ENCODE measurements at regions not wholly inside any gene's neighbourhood (a gene's known extent, or its start where the extent isn't known, plus 50 kb on each side); places are given as distances from the start of the nearest gene placed in this dataset.

GRCh38 chrX:144918936-144919335, 328.4 kb upstream of the SPANXN1 start:
- DNase-seq (ENCODE audit: low read depth, low spot score), result no peak
- Mint-ChIP-seq H3K4me3 (no peak overlapping the region), H3K27me3 (ENCODE audit: low read depth) (no peaks in the 10 kb centered on the region), H3K36me3 (ENCODE audit: low read depth) (no peaks in the 10 kb centered on the region), H3K27ac (ENCODE audit: unreplicated experiment) (no peak overlapping the region), H3K9me3 (peaks cover 17% of the 10 kb centered on the region), H3K4me1 (no peaks in the 10 kb centered on the region)
- TF ChIP-seq, protein P1, sequence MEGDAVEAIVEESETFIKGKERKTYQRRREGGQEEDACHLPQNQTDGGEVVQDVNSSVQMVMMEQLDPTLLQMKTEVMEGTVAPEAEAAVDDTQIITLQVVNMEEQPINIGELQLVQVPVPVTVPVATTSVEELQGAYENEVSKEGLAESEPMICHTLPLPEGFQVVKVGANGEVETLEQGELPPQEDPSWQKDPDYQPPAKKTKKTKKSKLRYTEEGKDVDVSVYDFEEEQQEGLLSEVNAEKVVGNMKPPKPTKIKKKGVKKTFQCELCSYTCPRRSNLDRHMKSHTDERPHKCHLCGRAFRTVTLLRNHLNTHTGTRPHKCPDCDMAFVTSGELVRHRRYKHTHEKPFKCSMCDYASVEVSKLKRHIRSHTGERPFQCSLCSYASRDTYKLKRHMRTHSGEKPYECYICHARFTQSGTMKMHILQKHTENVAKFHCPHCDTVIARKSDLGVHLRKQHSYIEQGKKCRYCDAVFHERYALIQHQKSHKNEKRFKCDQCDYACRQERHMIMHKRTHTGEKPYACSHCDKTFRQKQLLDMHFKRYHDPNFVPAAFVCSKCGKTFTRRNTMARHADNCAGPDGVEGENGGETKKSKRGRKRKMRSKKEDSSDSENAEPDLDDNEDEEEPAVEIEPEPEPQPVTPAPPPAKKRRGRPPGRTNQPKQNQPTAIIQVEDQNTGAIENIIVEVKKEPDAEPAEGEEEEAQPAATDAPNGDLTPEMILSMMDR (conservative IDR thresholded peaks at IDR 0.05), result no peak

- no peak overlapping the region for H3K4me3 Mint-ChIP-seq
- no peak overlapping the region for H3K27ac Mint-ChIP-seq (ENCODE audit: unreplicated experiment)
- H3K27me3 Mint-ChIP-seq (ENCODE audit: low read depth), result no peaks in the 10 kb centered on the region
- no peaks in the 10 kb centered on the region for H3K4me1 Mint-ChIP-seq
- peaks cover 18% of the 10 kb centered on the region for H3K9me3 Mint-ChIP-seq
- TF ChIP-seq, protein P1 (conservative IDR thresholded peaks at IDR 0.05), result no peak
- no peaks in the 10 kb centered on the region for H3K36me3 Mint-ChIP-seq (ENCODE audit: low read depth)
- DNase-seq (ENCODE audit: low read depth, low spot score), result no peak
These were observed 300.6 kb upstream of the SPANXN1 start for GRCh38 chrX:144946666-144947065.

All from neural crest cell (in vitro differentiated cells).